HG03108 (cell line): ENCODE measurements at regions not wholly inside any gene's neighbourhood (a gene's known extent, or its start where the extent isn't known, plus 50 kb on each side); places are given as distances from the start of the nearest gene placed in this dataset.

ENCODE experiments used
- ATAC-seq: cut with Tn5 transposase; IDR thresholded peaks from one replicate; pipeline ENCODE4 v1.9.1; 2021; ENCODE audit warnings: moderate library complexity; ENCODE audit not compliant: unreplicated experiment

GRCh38 chr6:149176971-149177667 lies 140.4 kb upstream of the TAB2 start:
- ATAC-seq: no peak

GRCh38 chr6:149179431-149179830 lies 138.1 kb upstream of the TAB2 start:
- ATAC-seq: no peak

- no peak for ATAC-seq
These were observed 136.2 kb upstream of the TAB2 start for GRCh38 chr6:149181304-149181703.

- ATAC-seq: no peak
These were observed 135.2 kb upstream of the TAB2 start for GRCh38 chr6:149182262-149182661.

GRCh38 chr6:149184523-149184922 lies 133.0 kb upstream of the TAB2 start:
- no peak for ATAC-seq

GRCh38 chr6:149185799-149186357 lies 131.6 kb upstream of the TAB2 start:
- no peak for ATAC-seq

GRCh38 chr6:149186873-149187272 lies 130.6 kb upstream of the TAB2 start:
- ATAC-seq: no peak

GRCh38 chr6:149190224-149190831 lies 127.2 kb upstream of the TAB2 start:
- ATAC-seq: no peak

GRCh38 chr6:149194820-149195558 lies 122.5 kb upstream of the TAB2 start:
- peak; percentile 58 for ATAC-seq

GRCh38 chr6:149196091-149196490 lies 121.4 kb upstream of the TAB2 start:
- no peak for ATAC-seq

- no peak for ATAC-seq
These were observed 120.0 kb upstream of the TAB2 start for GRCh38 chr6:149197482-149197881.

- ATAC-seq: no peak
These were observed 119.2 kb upstream of the TAB2 start for GRCh38 chr6:149198265-149198664.

GRCh38 chr6:149200282-149200945 lies 117.1 kb upstream of the TAB2 start:
- no peak for ATAC-seq

GRCh38 chr6:149201068-149201655 lies 116.3 kb upstream of the TAB2 start:
- ATAC-seq: no peak

GRCh38 chr6:149202100-149202499 lies 115.4 kb upstream of the TAB2 start:
- ATAC-seq: no peak

GRCh38 chr6:149202952-149203351 lies 114.6 kb upstream of the TAB2 start:
- no peak for ATAC-seq

GRCh38 chr6:149203509-149203908 lies 114.0 kb upstream of the TAB2 start:
- no peak for ATAC-seq

GRCh38 chr6:149208134-149208601 lies 109.3 kb upstream of the TAB2 start:
- no peak for ATAC-seq

GRCh38 chr6:149209871-149210775 lies 107.4 kb upstream of the TAB2 start:
- ATAC-seq: no peak
